Left ventricle myocardium inferior (tissue), 1 donor: ENCODE measurements at regions not wholly inside any gene's neighbourhood (a gene's known extent, or its start where the extent isn't known, plus 50 kb on each side); places are given as distances from the start of the nearest gene placed in this dataset.

Experiments used
- DNase-seq: peaks from one replicate; pipeline ENCODE4 v3.0.0-alpha.2; 2020
- H3K27ac ChIP-seq: fragments of 200-600 bp; replicated peaks from 2 replicates; pipeline ENCODE4 v1.8.0; 2021
- H3K27me3 ChIP-seq: fragments of 200-600 bp; 2 replicates; pipeline ENCODE4 v1.8.0; 2021; ENCODE audit warnings: low read depth
- H3K36me3 ChIP-seq: fragments of 200-600 bp; 2 replicates; pipeline ENCODE4 v1.8.0; 2021
- H3K4me1 ChIP-seq: fragments of 200-600 bp; 2 replicates; pipeline ENCODE4 v1.8.0; 2021
- H3K4me3 ChIP-seq: fragments of 200-600 bp; 2 replicates; pipeline ENCODE4 v1.8.0; 2021; ENCODE audit warnings: mild to moderate bottlenecking, moderate library complexity
- H3K9me3 ChIP-seq: fragments of 200-600 bp; replicated peaks from 2 replicates; pipeline ENCODE4 v1.8.0; 2021
- CTCF ChIP-seq: fragments of 200-600 bp; IDR thresholded peaks from 2 replicates; pipeline ENCODE4 v1.8.0; 2021; ENCODE audit warnings: antibody characterized with exemption, mild to moderate bottlenecking, borderline replicate concordance
- intact Hi-C: fragments of 100-400 bp; cut with micrococcal nuclease; formaldehyde crosslinking; loops from one replicate; pipeline ENCODE4 v1.11.0; 2022
- donor health status: DM: no; HTN: yes; CAD: no; lungs with severe emphysema.

- Histone ChIP-seq H3K4me3 (no peak overlapping the region), H3K27me3 (peaks cover 99% of the 10 kb centered on the region), H3K4me1 (no peaks in the 10 kb centered on the region), H3K27ac (no peak overlapping the region), H3K36me3 (no peaks in the 10 kb centered on the region), H3K9me3 (no peaks in the 10 kb centered on the region)
- intact Hi-C loops = no loop called here
- no peak for DNase-seq
- TF ChIP-seq CTCF = no peak
Measured at GRCh38 chr17:74054249-74054648, 149.2 kb upstream of the RPL38 start.

- Histone ChIP-seq H3K9me3 (peaks cover 5% of the 10 kb centered on the region), H3K4me3 (no peak overlapping the region), H3K36me3 (no peaks in the 10 kb centered on the region), H3K27ac (no peak overlapping the region), H3K4me1 (no peaks in the 10 kb centered on the region), H3K27me3 (peaks cover 99% of the 10 kb centered on the region)
- intact Hi-C loops = no loop called here
- no peak for DNase-seq
- TF ChIP-seq CTCF = no peak
Measured at GRCh38 chr17:74055508-74056160, 147.8 kb upstream of the RPL38 start.

GRCh38 chr17:74059479-74060240, 143.8 kb upstream of the RPL38 start:
- no peak for DNase-seq
- no peaks in the 10 kb centered on the region for H3K36me3 ChIP-seq
- H3K4me1 ChIP-seq = no peaks in the 10 kb centered on the region
- no peak overlapping the region for H3K4me3 ChIP-seq
- intact Hi-C loops = no loop called here
- no peak for TF ChIP-seq CTCF
- peaks cover 5% of the 10 kb centered on the region for H3K9me3 ChIP-seq
- H3K27ac ChIP-seq = no peak overlapping the region
- H3K27me3 ChIP-seq = peaks cover 99% of the 10 kb centered on the region

- intact Hi-C loops = no loop called here
- Histone ChIP-seq H3K27me3 (peaks cover 98% of the 10 kb centered on the region), H3K9me3 (peaks cover 5% of the 10 kb centered on the region), H3K36me3 (no peaks in the 10 kb centered on the region), H3K4me1 (no peaks in the 10 kb centered on the region), H3K27ac (no peak overlapping the region), H3K4me3 (no peak overlapping the region)
- DNase-seq = no peak
- no peak for TF ChIP-seq CTCF
Measured at GRCh38 chr17:74061758-74062157, 141.7 kb upstream of the RPL38 start.

- no peaks in the 10 kb centered on the region for H3K4me1 ChIP-seq
- H3K27ac ChIP-seq = no peak overlapping the region
- intact Hi-C loops = no loop called here
Measured at GRCh38 chr17:74062234-74062633, 141.2 kb upstream of the RPL38 start.

More at GRCh38 chr17:74062234-74062633, 141.2 kb upstream of the RPL38 start:
- DNase-seq = no peak
- TF ChIP-seq CTCF = no peak
- Histone ChIP-seq H3K36me3 (no peaks in the 10 kb centered on the region), H3K9me3 (peaks cover 5% of the 10 kb centered on the region), H3K4me3 (no peak overlapping the region), H3K27me3 (peaks cover 98% of the 10 kb centered on the region)
